Panc1 (cell line): ENCODE measurements at regions not wholly inside any gene's neighbourhood (a gene's known extent, or its start where the extent isn't known, plus 50 kb on each side); places are given as distances from the start of the nearest gene placed in this dataset.

Experiments used
- ATAC-seq: fragments of 200-7000 bp; cut with Tn5 transposase; 2 replicates; pipeline ENCODE4 v1.9.1; 2020; ENCODE audit warnings: mild to moderate bottlenecking, moderate library complexity
- BruUV-seq: library from RNA; stranded (reverse); fragments of 400-500 nt; replicated peaks from 2 replicates; lab custom pipeline; 2021; lab: Mats Ljungman, UMichigan
- CTCF ChIA-PET: fragments of 300-600 bp; sonication (Branson Sonifier 250); formaldehyde crosslinking; loops from one replicate; lab custom pipeline; 2022; ENCODE audit warnings: antibody characterized with exemption; lab: Charles Lee
- POLR2A ChIA-PET: fragments of 300-600 bp; sonication (Branson Sonifier 250); formaldehyde crosslinking; loops from one replicate; lab custom pipeline; 2022; ENCODE audit warnings: antibody characterized with exemption; lab: Charles Lee
- DNase-seq: peaks from one replicate; pipeline ENCODE4 v3.0.0-alpha.2; 2010; ENCODE audit warnings: low read depth, low spot score
- H3K27ac ChIP-seq: 2 replicates; pipeline ENCODE4 v1.5.1; 2011; ENCODE audit warnings: mild to moderate bottlenecking, low read length, inconsistent platforms
- H3K27me3 ChIP-seq: fragments of 200-500 bp; sonication (Bioruptor generic); 2 replicates; pipeline ENCODE4 v1.6.0; 2014; ENCODE audit warnings: low read length, inconsistent platforms; ENCODE audit not compliant: control insufficient read depth, insufficient read depth
- H3K36me3 ChIP-seq: fragments of 200-500 bp; sonication (Bioruptor generic); 2 replicates; pipeline ENCODE4 v1.5.1; 2014; ENCODE audit warnings: inconsistent platforms, mild to moderate bottlenecking, low read length, moderate library complexity; ENCODE audit not compliant: control insufficient read depth, insufficient read depth
- H3K4me1 ChIP-seq: 2 replicates; pipeline ENCODE4 v1.5.1; 2011; ENCODE audit warnings: inconsistent platforms, mild to moderate bottlenecking, low read length, moderate library complexity; ENCODE audit not compliant: control insufficient read depth, insufficient read depth
- H3K4me3 ChIP-seq, 2 experiments: 2 replicates each; pipeline ENCODE4 v1.5.1; 2011 to 2012; ENCODE audit warnings: low read depth in 2 of 2, low read length in 2 of 2, mild to moderate bottlenecking in 2 of 2, inconsistent platforms in 1 of 2, moderate library complexity in 1 of 2
- H3K9me3 ChIP-seq: fragments of 200-500 bp; sonication (Bioruptor generic); 2 replicates; pipeline ENCODE4 v1.5.1; 2014; ENCODE audit warnings: low read depth, mild to moderate bottlenecking, inconsistent platforms, low read length, moderate library complexity; ENCODE audit not compliant: control insufficient read depth, insufficient read depth
- POLR2AphosphoS5 ChIP-seq: IDR thresholded peaks from 2 replicates; pipeline ENCODE4 v1.6.1; 2012; ENCODE audit warnings: mild to moderate bottlenecking, low read depth, low read length, moderate library complexity
- REST ChIP-seq, 2 experiments: IDR thresholded peaks; 2 replicates each; pipeline ENCODE4 v1.6.1; 2011 to 2012; ENCODE audit warnings: low read depth in 2 of 2, control low read depth in 1 of 2, low read length in 1 of 2, mild to moderate bottlenecking in 1 of 2, moderate library complexity in 1 of 2; ENCODE audit not compliant: insufficient read depth in 1 of 2
- SIN3A ChIP-seq: IDR thresholded peaks from 2 replicates; pipeline ENCODE4 v1.6.1; 2012; ENCODE audit warnings: low read depth, mild to moderate bottlenecking, low read length, moderate library complexity, borderline replicate concordance; ENCODE audit not compliant: insufficient read depth
- TCF7L2 ChIP-seq: IDR thresholded peaks from 2 replicates; pipeline ENCODE4 v1.6.1; 2011; ENCODE audit warnings: mild to moderate bottlenecking, low read depth, low read length, inconsistent platforms
- in situ Hi-C: cut with HindIII; loops from 2 replicates; pipeline ENCODE4 v1.10.0; 2016; ENCODE audit warnings: low sequenced_read_pairs, low pct_unique_long_range_greater_than_20kb
- intact Hi-C: fragments of 100-400 bp; cut with micrococcal nuclease; formaldehyde crosslinking; loops from one replicate; pipeline ENCODE4 v1.10.0; 2022; ENCODE audit not compliant: unreplicated experiment
- TF ChIP-seq, protein P1 (sequence below): fragments of 450-650 bp; IDR thresholded peaks from 2 replicates; pipeline ENCODE4 v1.5.1; 2017; ENCODE audit warnings: mild to moderate bottlenecking

DNA sequence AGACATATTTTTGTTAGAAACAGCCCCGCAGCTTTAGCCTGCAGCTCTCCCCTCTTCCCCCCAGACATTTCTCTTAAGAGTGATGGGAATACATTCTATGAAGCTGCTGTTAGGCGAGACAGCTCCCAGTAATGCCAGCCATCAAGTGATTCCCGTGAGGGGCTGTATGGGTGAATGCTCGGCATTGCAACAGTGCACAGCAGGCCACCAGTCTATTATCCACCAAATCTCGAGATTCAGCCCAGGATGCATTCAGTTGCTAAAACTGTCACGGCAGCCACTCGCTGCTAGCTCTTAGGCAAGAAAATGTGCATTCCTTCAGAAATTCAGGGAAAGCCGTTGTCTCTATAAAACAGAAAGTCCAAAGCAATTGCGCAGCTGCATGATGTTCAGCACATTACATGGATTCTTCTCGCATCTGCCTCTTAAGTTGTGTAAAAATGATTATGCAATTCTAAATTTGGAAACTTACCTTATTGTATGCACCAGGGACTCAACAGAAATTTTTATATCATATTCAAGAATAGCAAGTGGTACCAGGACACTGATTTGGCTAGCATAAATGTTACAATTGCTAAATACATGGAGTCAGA is 211.3 kb upstream of the ARL4C start:
- CTCF ChIA-PET, result no interaction called here
- intact Hi-C loops, result no loop called here
- POLR2A ChIA-PET, result interaction anchor here (0.6 kb wide), 1 partner anchor 165 kb away, joined by 11 read pairs; no protein-coding TSS in a partner anchor
- BruUV-seq, result no TSS peak
- Histone ChIP-seq H3K4me1 (no peaks in the 10 kb centered on the region), H3K9me3 (no peaks in the 10 kb centered on the region), H3K27ac (no peak overlapping the region), H3K27me3 (no peaks in the 10 kb centered on the region), H3K4me3 (no peak overlapping the region), H3K36me3 (no peaks in the 10 kb centered on the region)
- ATAC-seq (no peak), DNase-seq (no peak)
- TF ChIP-seq SIN3A, result no peak
- TF ChIP-seq, protein P1, sequence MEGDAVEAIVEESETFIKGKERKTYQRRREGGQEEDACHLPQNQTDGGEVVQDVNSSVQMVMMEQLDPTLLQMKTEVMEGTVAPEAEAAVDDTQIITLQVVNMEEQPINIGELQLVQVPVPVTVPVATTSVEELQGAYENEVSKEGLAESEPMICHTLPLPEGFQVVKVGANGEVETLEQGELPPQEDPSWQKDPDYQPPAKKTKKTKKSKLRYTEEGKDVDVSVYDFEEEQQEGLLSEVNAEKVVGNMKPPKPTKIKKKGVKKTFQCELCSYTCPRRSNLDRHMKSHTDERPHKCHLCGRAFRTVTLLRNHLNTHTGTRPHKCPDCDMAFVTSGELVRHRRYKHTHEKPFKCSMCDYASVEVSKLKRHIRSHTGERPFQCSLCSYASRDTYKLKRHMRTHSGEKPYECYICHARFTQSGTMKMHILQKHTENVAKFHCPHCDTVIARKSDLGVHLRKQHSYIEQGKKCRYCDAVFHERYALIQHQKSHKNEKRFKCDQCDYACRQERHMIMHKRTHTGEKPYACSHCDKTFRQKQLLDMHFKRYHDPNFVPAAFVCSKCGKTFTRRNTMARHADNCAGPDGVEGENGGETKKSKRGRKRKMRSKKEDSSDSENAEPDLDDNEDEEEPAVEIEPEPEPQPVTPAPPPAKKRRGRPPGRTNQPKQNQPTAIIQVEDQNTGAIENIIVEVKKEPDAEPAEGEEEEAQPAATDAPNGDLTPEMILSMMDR, result no peak
- TF ChIP-seq TCF7L2, result no peak
- TF ChIP-seq POLR2AphosphoS5, result no peak
- TF ChIP-seq REST (IDR thresholded peaks at IDR 0.05; ENCODE audit: insufficient read depth in 1 of 2, low read depth in 2 of 2, low read length in 1 of 2), result no peak
- in situ Hi-C loops, result no loop called here

DNA sequence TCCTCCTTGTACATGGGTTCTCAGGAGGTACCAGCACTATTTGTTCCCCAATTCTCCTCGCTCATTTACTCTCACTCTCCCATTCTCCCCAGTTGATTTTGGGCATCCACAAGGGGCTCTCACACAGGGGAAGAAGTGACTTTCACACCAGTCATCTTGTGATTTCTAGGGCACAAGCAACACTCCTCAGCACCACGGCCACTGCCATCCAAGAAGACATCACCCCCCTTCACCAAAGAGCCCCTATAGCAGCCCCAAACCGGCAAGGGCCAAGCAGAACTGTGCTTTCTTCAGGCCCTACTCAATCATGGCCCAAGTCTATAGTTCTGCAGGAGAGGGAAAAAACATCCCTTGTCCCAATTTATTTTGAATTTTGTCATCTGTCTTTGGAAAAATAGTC is 209.2 kb upstream of the ARL4C start:
- in situ Hi-C loops, result no loop called here
- no peak overlapping the region for H3K27ac ChIP-seq
- TF ChIP-seq SIN3A (no peak), REST (IDR thresholded peaks at IDR 0.05; ENCODE audit: insufficient read depth in 1 of 2, low read depth in 2 of 2, low read length in 1 of 2) (no peak), TCF7L2 (no peak), POLR2AphosphoS5 (no peak)
- TF ChIP-seq, protein P1, result no peak
- BruUV-seq, result no TSS peak
- intact Hi-C loops, result no loop called here
- no peaks in the 10 kb centered on the region for H3K4me1 ChIP-seq
- no peak for ATAC-seq
- no peaks in the 10 kb centered on the region for H3K9me3 ChIP-seq
- H3K27me3 ChIP-seq, result no peaks in the 10 kb centered on the region
- H3K4me3 ChIP-seq, result no peak overlapping the region
- CTCF ChIA-PET, result no interaction called here
- H3K36me3 ChIP-seq, result no peaks in the 10 kb centered on the region
- POLR2A ChIA-PET, result no interaction called here
- DNase-seq, result no peak
